HG03025 (cell line): ENCODE measurements at regions not wholly inside any gene's neighbourhood (a gene's known extent, or its start where the extent isn't known, plus 50 kb on each side); places are given as distances from the start of the nearest gene placed in this dataset.
"Not testable (repeated sequence)": the region's sequence is repeated elsewhere in the genome, so short reads cannot be mapped to it uniquely, and the experiment has no call there.

ENCODE experiments used
- ATAC-seq: cut with Tn5 transposase; IDR thresholded peaks from one replicate; pipeline ENCODE4 v1.9.1; 2021; ENCODE audit warnings: mild to moderate bottlenecking, moderate library complexity; ENCODE audit not compliant: unreplicated experiment, low FRiP score

- ATAC-seq: no peak
These were observed 127.9 kb downstream of the GLUL start for GRCh38 chr1:182263706-182264105.

- no peak for ATAC-seq
These were observed 129.2 kb downstream of the GLUL start for GRCh38 chr1:182262425-182262824.

- no peak for ATAC-seq
These were observed 129.9 kb downstream of the GLUL start for GRCh38 chr1:182261655-182262054.

GRCh38 chr1:182260516-182260915 lies 131.1 kb downstream of the GLUL start:
- ATAC-seq: no peak

GRCh38 chr1:182259968-182260367 lies 131.6 kb downstream of the GLUL start:
- ATAC-seq: no peak

GRCh38 chr1:182259229-182259872 lies 132.2 kb downstream of the GLUL start:
- ATAC-seq: no peak

- ATAC-seq: no peak
These were observed 134.1 kb downstream of the GLUL start for GRCh38 chr1:182257369-182258063.

- ATAC-seq: no peak
These were observed 134.7 kb downstream of the GLUL start for GRCh38 chr1:182256931-182257330.

GRCh38 chr1:182255494-182255893 lies 136.1 kb downstream of the GLUL start:
- no peak for ATAC-seq

- ATAC-seq: no peak
These were observed 138.2 kb downstream of the GLUL start for GRCh38 chr1:182253319-182253860.

GRCh38 chr1:182251561-182251960 lies 140.0 kb downstream of the GLUL start:
- ATAC-seq: no peak

GRCh38 chr1:182249201-182249676 lies 142.4 kb downstream of the GLUL start:
- ATAC-seq: no peak

GRCh38 chr1:182248721-182249120 lies 142.9 kb downstream of the GLUL start:
- no peak for ATAC-seq

GRCh38 chr1:182247813-182248212 lies 143.8 kb downstream of the GLUL start:
- not testable (repeated sequence) for ATAC-seq

- ATAC-seq: no peak
These were observed 144.8 kb downstream of the GLUL start for GRCh38 chr1:182246783-182247182.

- no peak for ATAC-seq
These were observed 146.6 kb downstream of the GLUL start for GRCh38 chr1:182245040-182245439.

- no peak for ATAC-seq
These were observed 147.1 kb downstream of the GLUL start for GRCh38 chr1:182244451-182244850.

- ATAC-seq: no peak
These were observed 148.9 kb downstream of the GLUL start for GRCh38 chr1:182242641-182243040.

GRCh38 chr1:182240085-182240484 lies 151.5 kb downstream of the GLUL start:
- ATAC-seq: no peak

GRCh38 chr1:182238421-182238820 lies 153.2 kb downstream of the GLUL start:
- ATAC-seq: no peak

- ATAC-seq: no peak
These were observed 154.3 kb downstream of the GLUL start for GRCh38 chr1:182237329-182237728.

- no peak for ATAC-seq
These were observed 154.9 kb downstream of the GLUL start for GRCh38 chr1:182236651-182237077.
